ENCODE measurements at regions not wholly inside any gene's neighbourhood (a gene's known extent, or its start where the extent isn't known, plus 50 kb on each side); places are given as distances from the start of the nearest gene placed in this dataset.

GRCh38 chr12:59963546-59963945, 367.7 kb downstream of the SLC16A7 start:
- Histone ChIP-seq H3K4me3 (ENCODE audit: extremely low read depth, insufficient read depth, low read length, poor library complexity, severe bottlenecking) (no peak overlapping the region), H3K36me3 (ENCODE audit: control insufficient read depth, insufficient read depth, low read length) (no peaks in the 10 kb centered on the region), H3K9me3 (ENCODE audit: control insufficient read depth, low read length) (no peaks in the 10 kb centered on the region), H3K4me1 (ENCODE audit: control insufficient read depth, insufficient read depth, low read length, poor library complexity, severe bottlenecking) (no peaks in the 10 kb centered on the region), H3K27ac (ENCODE audit: low read depth, low read length, severe bottlenecking) (no peak overlapping the region)
- WGBS, 2 experiments (ENCODE audit: insufficient coverage in 2 of 2) = no CpG with 5 or more reads among the region's 1 CpG

GRCh38 chr12:59972905-59973304, 377.1 kb downstream of the SLC16A7 start:
- WGBS, 2 experiments (ENCODE audit: insufficient coverage in 2 of 2) = 89 to 100% methylated on average over 1 to 3 of the region's 4 CpGs

GRCh38 chr12:59973515-59973914, 377.7 kb downstream of the SLC16A7 start:
- Histone ChIP-seq H3K4me3 (ENCODE audit: extremely low read depth, insufficient read depth, low read length, poor library complexity, severe bottlenecking) (no peak overlapping the region), H3K9me3 (ENCODE audit: control insufficient read depth, low read length) (no peaks in the 10 kb centered on the region), H3K27ac (ENCODE audit: low read depth, low read length, severe bottlenecking) (no peak overlapping the region), H3K4me1 (ENCODE audit: control insufficient read depth, insufficient read depth, low read length, poor library complexity, severe bottlenecking) (peaks cover 5% of the 10 kb centered on the region), H3K36me3 (ENCODE audit: control insufficient read depth, insufficient read depth, low read length) (no peaks in the 10 kb centered on the region)
- WGBS, 2 experiments (ENCODE audit: insufficient coverage in 2 of 2) = 60 to 75% methylated on average over 1 of the region's 2 CpGs

More at GRCh38 chr12:59972905-59973304, 377.1 kb downstream of the SLC16A7 start:
- no peak overlapping the region for H3K27ac ChIP-seq (ENCODE audit: low read depth, low read length, severe bottlenecking)
- peaks cover 5% of the 10 kb centered on the region for H3K4me1 ChIP-seq (ENCODE audit: control insufficient read depth, insufficient read depth, low read length, poor library complexity, severe bottlenecking)
- no peak overlapping the region for H3K4me3 ChIP-seq (ENCODE audit: extremely low read depth, insufficient read depth, low read length, poor library complexity, severe bottlenecking)
- no peaks in the 10 kb centered on the region for H3K36me3 ChIP-seq (ENCODE audit: control insufficient read depth, insufficient read depth, low read length)
- no peaks in the 10 kb centered on the region for H3K9me3 ChIP-seq (ENCODE audit: control insufficient read depth, low read length)

DNA sequence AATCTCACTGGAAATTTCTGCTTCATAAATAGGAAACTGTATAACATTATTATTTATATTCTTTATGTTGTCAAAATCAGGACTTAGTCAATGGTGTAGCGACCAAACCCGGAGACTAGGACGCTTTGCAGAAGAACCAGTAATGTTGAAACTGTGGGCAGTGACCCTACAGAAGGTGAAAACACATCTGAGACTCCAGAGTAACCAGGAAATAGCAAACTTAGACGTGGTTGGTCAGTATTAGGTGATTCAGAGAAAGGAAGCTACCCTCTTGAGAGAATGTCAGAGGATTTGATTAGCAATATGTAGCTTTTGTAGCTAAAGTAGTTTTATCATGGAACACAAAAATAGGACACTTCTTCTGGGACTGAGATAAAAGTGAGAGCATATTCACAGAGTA, 381.9 kb downstream of the SLC16A7 start:
- Histone ChIP-seq H3K9me3 (ENCODE audit: control insufficient read depth, low read length) (no peaks in the 10 kb centered on the region), H3K4me1 (ENCODE audit: control insufficient read depth, insufficient read depth, low read length, poor library complexity, severe bottlenecking) (peaks cover 1% of the 10 kb centered on the region), H3K36me3 (ENCODE audit: control insufficient read depth, insufficient read depth, low read length) (no peaks in the 10 kb centered on the region), H3K4me3 (ENCODE audit: extremely low read depth, insufficient read depth, low read length, poor library complexity, severe bottlenecking) (no peak overlapping the region), H3K27ac (ENCODE audit: low read depth, low read length, severe bottlenecking) (no peak overlapping the region)
- 63 to 86% methylated on average over 3 of the region's 4 CpGs for WGBS, 2 experiments (ENCODE audit: insufficient coverage in 2 of 2)

GRCh38 chr12:59980476-59980875, 384.6 kb downstream of the SLC16A7 start:
- H3K4me1 ChIP-seq (ENCODE audit: control insufficient read depth, insufficient read depth, low read length, poor library complexity, severe bottlenecking) = no peaks in the 10 kb centered on the region
- H3K4me3 ChIP-seq (ENCODE audit: extremely low read depth, insufficient read depth, low read length, poor library complexity, severe bottlenecking) = no peak overlapping the region
- H3K36me3 ChIP-seq (ENCODE audit: control insufficient read depth, insufficient read depth, low read length) = no peaks in the 10 kb centered on the region
- no peak overlapping the region for H3K27ac ChIP-seq (ENCODE audit: low read depth, low read length, severe bottlenecking)
- 83% methylated on average over 1 of the region's 1 CpG; no CpG with 5 or more reads in 1 of the 2 experiments for whole genome bisulfite sequencing, 2 experiments (ENCODE audit: insufficient coverage in 2 of 2)
- no peaks in the 10 kb centered on the region for H3K9me3 ChIP-seq (ENCODE audit: control insufficient read depth, low read length)

DNA sequence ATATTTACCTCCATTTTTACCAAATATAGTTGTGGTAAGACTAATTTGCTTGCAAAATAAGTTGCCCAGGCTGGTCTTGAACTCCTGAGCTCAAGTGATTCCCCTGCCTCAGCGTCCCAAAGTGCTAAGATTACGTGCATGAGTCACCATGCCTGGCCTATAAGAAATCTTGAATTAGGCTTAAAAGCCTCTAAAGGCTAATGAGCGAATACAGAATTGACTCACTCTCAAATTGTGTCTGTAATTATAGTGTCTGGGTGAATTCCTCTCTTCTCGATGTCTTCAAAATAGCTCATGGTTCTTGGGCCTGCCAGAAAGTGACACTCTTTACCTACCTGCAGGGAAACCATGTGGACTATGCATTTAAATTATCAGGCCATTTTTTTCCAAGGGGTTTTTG, 403.5 kb downstream of the SLC16A7 start:
- 77 to 83% methylated on average over 3 of the region's 4 CpGs for WGBS, 2 experiments (ENCODE audit: insufficient coverage in 2 of 2)
- H3K4me3 ChIP-seq (ENCODE audit: extremely low read depth, insufficient read depth, low read length, poor library complexity, severe bottlenecking) = no peak overlapping the region
- no peak overlapping the region for H3K27ac ChIP-seq (ENCODE audit: low read depth, low read length, severe bottlenecking)
- no peaks in the 10 kb centered on the region for H3K4me1 ChIP-seq (ENCODE audit: control insufficient read depth, insufficient read depth, low read length, poor library complexity, severe bottlenecking)
- H3K36me3 ChIP-seq (ENCODE audit: control insufficient read depth, insufficient read depth, low read length) = no peaks in the 10 kb centered on the region
- no peaks in the 10 kb centered on the region for H3K9me3 ChIP-seq (ENCODE audit: control insufficient read depth, low read length)

DNA sequence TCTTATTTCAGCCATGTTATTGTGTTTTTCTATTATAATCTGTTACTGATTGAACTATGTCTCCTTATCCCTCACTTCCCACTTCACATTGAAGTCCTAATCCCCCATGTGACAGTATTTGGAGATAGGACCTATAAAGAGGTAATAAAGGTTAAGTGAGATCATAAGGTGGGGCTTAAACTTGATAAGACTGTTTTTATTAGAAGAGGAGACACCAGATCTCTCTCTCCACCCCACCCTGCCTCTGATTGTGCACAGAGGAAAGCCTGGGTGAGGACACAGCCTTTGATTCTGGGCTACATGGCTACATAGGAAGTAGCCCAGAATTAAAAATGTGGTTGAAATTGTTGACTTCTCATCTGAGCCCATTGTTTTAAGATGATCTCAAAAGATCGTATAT, 414.7 kb downstream of the SLC16A7 start:
- Histone ChIP-seq H3K36me3 (ENCODE audit: control insufficient read depth, insufficient read depth, low read length) (no peaks in the 10 kb centered on the region), H3K4me1 (ENCODE audit: control insufficient read depth, insufficient read depth, low read length, poor library complexity, severe bottlenecking) (no peaks in the 10 kb centered on the region), H3K27ac (ENCODE audit: low read depth, low read length, severe bottlenecking) (no peak overlapping the region), H3K4me3 (ENCODE audit: extremely low read depth, insufficient read depth, low read length, poor library complexity, severe bottlenecking) (no peak overlapping the region), H3K9me3 (ENCODE audit: control insufficient read depth, low read length) (no peaks in the 10 kb centered on the region)
- WGBS, 2 experiments (ENCODE audit: insufficient coverage in 2 of 2) = 67 to 100% methylated on average over 1 of the region's 1 CpG

DNA sequence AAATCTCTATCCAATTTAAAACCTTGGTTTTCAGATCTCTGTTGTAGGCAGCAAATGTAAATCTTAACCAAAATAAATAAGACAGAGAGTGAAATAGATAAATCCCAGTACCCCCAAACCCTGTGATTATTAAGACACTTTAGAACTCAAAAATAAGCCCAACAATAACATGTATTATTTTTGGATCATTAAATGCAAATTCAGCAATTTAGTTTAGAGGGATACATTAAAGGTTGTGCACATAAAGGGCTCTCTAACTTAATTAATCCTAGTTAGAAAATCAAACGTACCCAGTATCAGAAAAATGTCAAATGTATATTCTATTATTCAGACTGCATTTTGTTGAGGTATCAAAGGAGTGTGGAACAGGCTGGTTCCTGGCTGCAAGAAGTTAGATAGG, 416.8 kb downstream of the SLC16A7 start:
- H3K4me3 ChIP-seq (ENCODE audit: extremely low read depth, insufficient read depth, low read length, poor library complexity, severe bottlenecking) = no peak overlapping the region
- no peaks in the 10 kb centered on the region for H3K4me1 ChIP-seq (ENCODE audit: control insufficient read depth, insufficient read depth, low read length, poor library complexity, severe bottlenecking)
- no peaks in the 10 kb centered on the region for H3K9me3 ChIP-seq (ENCODE audit: control insufficient read depth, low read length)
- H3K36me3 ChIP-seq (ENCODE audit: control insufficient read depth, insufficient read depth, low read length) = no peaks in the 10 kb centered on the region
- no CpG with 5 or more reads among the region's 1 CpG for WGBS, 2 experiments (ENCODE audit: insufficient coverage in 2 of 2)
- H3K27ac ChIP-seq (ENCODE audit: low read depth, low read length, severe bottlenecking) = no peak overlapping the region

GRCh38 chr12:60014436-60014835, 418.6 kb downstream of the SLC16A7 start:
- no peaks in the 10 kb centered on the region for H3K4me1 ChIP-seq (ENCODE audit: control insufficient read depth, insufficient read depth, low read length, poor library complexity, severe bottlenecking)
- H3K9me3 ChIP-seq (ENCODE audit: control insufficient read depth, low read length) = no peaks in the 10 kb centered on the region
- no peaks in the 10 kb centered on the region for H3K36me3 ChIP-seq (ENCODE audit: control insufficient read depth, insufficient read depth, low read length)
- H3K27ac ChIP-seq (ENCODE audit: low read depth, low read length, severe bottlenecking) = no peak overlapping the region
- no peak overlapping the region for H3K4me3 ChIP-seq (ENCODE audit: extremely low read depth, insufficient read depth, low read length, poor library complexity, severe bottlenecking)

GRCh38 chr12:60020068-60020467, 424.2 kb downstream of the SLC16A7 start:
- Histone ChIP-seq H3K9me3 (ENCODE audit: control insufficient read depth, low read length) (no peaks in the 10 kb centered on the region), H3K4me1 (ENCODE audit: control insufficient read depth, insufficient read depth, low read length, poor library complexity, severe bottlenecking) (no peaks in the 10 kb centered on the region), H3K36me3 (ENCODE audit: control insufficient read depth, insufficient read depth, low read length) (no peaks in the 10 kb centered on the region), H3K4me3 (ENCODE audit: extremely low read depth, insufficient read depth, low read length, poor library complexity, severe bottlenecking) (no peak overlapping the region), H3K27ac (ENCODE audit: low read depth, low read length, severe bottlenecking) (no peak overlapping the region)
- no CpG with 5 or more reads among the region's 2 CpGs for WGBS, 2 experiments (ENCODE audit: insufficient coverage in 2 of 2)

DNA sequence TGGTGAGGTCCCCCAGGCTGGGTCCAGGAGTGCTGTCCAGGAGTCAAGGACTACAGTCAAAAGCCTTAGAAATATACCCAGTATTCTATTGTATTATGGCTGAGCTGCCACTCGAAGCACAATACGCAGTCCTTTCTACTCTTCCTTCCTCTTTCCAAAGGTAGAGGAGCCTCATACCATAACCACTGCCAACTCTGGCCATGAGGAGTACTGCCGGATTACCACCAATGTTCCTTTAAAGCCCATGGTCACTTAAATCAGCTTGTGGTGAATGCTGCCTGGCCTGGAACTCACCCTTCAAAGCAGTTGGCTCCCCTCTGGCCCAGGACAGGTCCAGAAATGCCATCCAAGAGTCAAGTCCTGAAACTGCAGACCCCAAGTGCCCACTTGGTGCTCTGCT, 425.4 kb downstream of the SLC16A7 start:
- H3K4me3 ChIP-seq (ENCODE audit: extremely low read depth, insufficient read depth, low read length, poor library complexity, severe bottlenecking) = no peak overlapping the region
- H3K36me3 ChIP-seq (ENCODE audit: control insufficient read depth, insufficient read depth, low read length) = no peaks in the 10 kb centered on the region
- H3K27ac ChIP-seq (ENCODE audit: low read depth, low read length, severe bottlenecking) = no peak overlapping the region
- WGBS, 2 experiments (ENCODE audit: insufficient coverage in 2 of 2) = 93% methylated on average over 2 of the region's 3 CpGs; no CpG with 5 or more reads in 1 of the 2 experiments
- no peaks in the 10 kb centered on the region for H3K9me3 ChIP-seq (ENCODE audit: control insufficient read depth, low read length)
- H3K4me1 ChIP-seq (ENCODE audit: control insufficient read depth, insufficient read depth, low read length, poor library complexity, severe bottlenecking) = no peaks in the 10 kb centered on the region

- 85 to 94% methylated on average over 2 to 3 of the region's 3 CpGs for WGBS, 2 experiments (ENCODE audit: insufficient coverage in 2 of 2)
- H3K4me1 ChIP-seq (ENCODE audit: control insufficient read depth, insufficient read depth, low read length, poor library complexity, severe bottlenecking) = no peaks in the 10 kb centered on the region
- no peaks in the 10 kb centered on the region for H3K36me3 ChIP-seq (ENCODE audit: control insufficient read depth, insufficient read depth, low read length)
- no peaks in the 10 kb centered on the region for H3K9me3 ChIP-seq (ENCODE audit: control insufficient read depth, low read length)
- no peak overlapping the region for H3K27ac ChIP-seq (ENCODE audit: low read depth, low read length, severe bottlenecking)
- H3K4me3 ChIP-seq (ENCODE audit: extremely low read depth, insufficient read depth, low read length, poor library complexity, severe bottlenecking) = no peak overlapping the region
Observed at GRCh38 chr12:60027266-60027665, 431.4 kb downstream of the SLC16A7 start.
